ENCODE measurements at regions not wholly inside any gene's neighbourhood (a gene's known extent, or its start where the extent isn't known, plus 50 kb on each side); places are given as distances from the start of the nearest gene placed in this dataset.

DNA sequence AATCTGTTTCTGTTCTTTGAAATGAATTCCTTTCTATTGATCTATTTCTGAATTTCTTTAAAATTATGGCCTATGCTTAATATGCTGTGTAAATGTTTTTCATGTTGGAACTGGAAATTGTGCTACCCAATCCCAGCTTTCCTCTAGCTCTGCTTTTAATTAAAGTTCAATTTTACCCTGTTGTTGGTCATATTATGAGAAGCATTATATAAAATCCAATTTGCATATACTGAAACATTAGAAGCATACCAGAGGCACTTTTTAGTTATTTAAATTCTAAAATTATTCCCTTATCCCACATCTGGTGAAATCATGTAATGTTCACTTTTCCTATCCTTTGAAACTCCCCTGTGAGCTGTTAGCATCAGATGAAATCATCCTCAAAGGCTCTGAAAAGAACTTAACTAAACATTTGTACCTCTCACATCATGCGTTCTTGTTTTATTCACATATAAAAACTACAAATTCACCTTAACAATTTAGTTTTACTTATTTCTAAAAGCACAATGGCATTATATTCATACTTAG lies 160.6 kb upstream of the COL21A1 start:
- WGBS, 3 donors: 70 to 92% (median 70%) methylated on average over 1 of the region's 1 CpG
- H3K27ac ChIP-seq (ENCODE audit: low read depth, low read length): no peak overlapping the region

DNA sequence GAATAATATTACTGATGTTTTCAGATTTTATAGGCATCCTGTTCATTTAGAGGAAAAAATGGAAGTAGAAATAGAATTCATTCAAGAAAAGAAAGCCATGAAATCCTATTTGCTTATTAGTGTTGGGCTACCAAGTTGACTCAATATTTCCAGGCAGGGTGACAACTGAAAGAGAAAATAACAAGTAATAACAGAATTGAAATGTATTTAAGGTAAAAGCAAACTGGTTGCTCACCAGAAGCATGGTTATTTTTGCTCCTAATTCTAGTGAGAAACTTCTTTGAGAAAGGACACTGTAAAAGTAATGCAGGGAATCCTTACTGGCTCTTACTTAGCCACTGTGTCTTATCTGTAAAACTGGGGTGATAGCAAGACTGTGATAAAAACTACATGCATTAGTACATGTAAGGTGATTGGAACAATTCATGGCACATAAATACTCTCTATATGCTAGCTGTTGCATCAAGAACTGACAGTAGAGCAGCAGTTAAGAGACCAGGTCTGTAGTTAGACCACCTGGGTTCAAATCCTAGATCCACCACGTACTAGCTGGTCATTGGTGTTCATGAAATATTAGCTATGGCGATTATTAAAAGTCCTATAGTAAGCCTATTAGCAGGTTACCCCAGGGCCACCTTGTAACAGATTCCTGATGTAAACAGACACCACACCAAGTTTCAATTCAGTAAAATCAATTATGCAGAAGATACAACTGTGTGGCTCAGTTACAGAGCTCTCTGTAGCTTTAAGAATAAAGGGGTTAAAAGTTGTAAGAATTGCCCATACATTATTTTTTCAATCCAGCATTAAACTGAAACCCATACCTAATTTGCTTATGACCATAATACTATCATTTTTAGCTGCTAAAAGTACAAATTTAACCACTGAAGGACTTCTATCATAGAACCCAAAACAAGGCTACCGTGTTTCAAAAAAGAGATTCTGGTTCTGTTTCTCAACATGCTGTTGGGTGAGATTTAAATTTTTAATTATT lies 159.2 kb upstream of the COL21A1 start:
- 94 to 97% (median 96%) methylated on average over 3 of the region's 3 CpGs for WGBS, 3 donors
- H3K27ac ChIP-seq (ENCODE audit: low read depth, low read length): no peak overlapping the region

DNA sequence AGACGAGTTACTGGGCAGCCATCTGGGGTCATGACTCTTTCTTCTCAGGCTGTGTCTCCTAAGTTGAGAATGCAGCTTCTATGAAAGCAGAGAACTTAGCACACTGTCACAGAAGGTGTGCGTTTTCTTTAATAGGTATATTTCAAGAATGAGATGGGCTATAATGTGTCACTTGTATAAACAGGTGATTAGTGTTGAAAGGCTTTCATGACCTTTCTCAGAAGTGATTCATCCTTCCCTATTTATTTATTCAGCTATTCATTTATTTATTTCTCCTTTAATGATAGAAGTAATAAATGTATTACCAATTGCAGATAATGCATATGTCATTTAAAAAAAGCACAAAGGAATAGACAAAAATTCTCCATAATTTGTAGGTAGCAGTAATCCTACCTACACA lies 157.2 kb upstream of the COL21A1 start:
- H3K27ac ChIP-seq (ENCODE audit: low read depth, low read length): no peak overlapping the region
- WGBS, 3 donors: 79 to 84% (median 81%) methylated on average over 2 of the region's 2 CpGs

DNA sequence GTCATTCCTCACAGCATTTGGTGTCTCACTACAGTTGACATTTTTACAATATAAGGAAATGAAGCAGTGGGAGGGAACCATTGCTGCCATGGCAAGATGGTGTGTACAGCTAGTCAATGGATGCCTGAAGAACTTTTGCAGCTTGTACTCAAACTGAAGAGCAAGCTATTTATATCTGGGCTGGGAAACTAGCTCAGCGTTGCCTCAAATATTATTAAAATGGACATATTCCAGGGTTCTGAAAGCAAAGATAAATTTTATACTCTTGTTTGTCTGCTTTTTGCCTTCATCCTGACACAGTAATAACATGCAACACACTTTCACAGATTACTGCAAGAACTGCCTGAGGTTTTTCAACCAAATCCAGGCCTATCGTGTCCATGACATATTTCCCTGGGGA lies 156.4 kb upstream of the COL21A1 start:
- WGBS, 3 donors: 48 to 59% (median 56%) methylated on average over 2 of the region's 2 CpGs
- H3K27ac ChIP-seq (ENCODE audit: low read depth, low read length): no peak overlapping the region

DNA sequence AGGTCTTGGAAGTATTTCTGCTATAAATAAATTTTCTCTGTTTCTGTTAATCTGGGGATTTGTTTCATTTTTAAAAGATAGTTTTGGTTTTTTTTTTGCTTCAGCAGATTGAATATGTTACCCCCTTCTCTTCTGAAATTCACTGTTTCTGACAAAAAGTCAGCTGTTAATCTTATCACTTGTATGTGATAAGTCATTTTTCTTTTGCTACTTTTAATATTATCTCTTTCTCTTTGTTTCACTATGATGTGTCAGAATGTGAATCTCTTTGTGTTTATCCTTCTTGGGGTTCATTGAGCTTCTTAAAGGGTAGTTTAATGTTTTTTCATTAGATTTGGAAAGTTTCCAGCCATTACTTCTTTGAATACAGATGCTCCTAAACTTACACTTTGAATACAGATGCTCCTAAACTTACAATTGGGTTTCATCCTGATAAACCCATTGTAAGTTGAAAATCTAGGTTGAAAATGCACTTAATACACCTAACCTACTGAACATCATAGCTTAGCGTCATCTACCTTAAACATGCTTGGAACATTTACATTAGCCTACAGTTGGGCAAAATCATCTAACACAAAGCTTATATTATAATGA lies 154.2 kb upstream of the COL21A1 start:
- 93 to 97% (median 96%) methylated on average over 1 of the region's 1 CpG for WGBS, 3 donors
- no peak overlapping the region for H3K27ac ChIP-seq (ENCODE audit: low read depth, low read length)

DNA sequence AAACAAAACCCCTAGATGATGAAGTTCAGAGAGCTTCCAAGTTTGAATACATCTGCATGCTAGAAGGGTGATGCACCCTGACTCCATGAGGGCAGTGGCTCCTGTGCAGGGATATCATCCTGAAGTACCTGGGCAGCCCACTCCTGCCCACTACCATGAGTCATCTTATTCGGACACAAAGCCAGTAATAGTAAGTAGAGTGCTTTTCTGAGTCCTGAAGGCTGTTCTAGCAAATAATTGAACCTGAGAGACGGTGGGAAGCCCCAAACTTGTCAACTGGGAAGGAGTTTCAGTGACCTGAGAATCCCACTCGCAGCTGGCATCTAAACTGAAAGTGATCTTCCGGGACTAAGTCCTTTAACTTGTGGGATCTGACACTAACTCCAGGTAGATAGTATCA lies 152.9 kb upstream of the COL21A1 start:
- WGBS, 3 donors: 55 to 87% (median 83%) methylated on average over 4 of the region's 4 CpGs
- no peak overlapping the region for H3K27ac ChIP-seq (ENCODE audit: low read depth, low read length)

DNA sequence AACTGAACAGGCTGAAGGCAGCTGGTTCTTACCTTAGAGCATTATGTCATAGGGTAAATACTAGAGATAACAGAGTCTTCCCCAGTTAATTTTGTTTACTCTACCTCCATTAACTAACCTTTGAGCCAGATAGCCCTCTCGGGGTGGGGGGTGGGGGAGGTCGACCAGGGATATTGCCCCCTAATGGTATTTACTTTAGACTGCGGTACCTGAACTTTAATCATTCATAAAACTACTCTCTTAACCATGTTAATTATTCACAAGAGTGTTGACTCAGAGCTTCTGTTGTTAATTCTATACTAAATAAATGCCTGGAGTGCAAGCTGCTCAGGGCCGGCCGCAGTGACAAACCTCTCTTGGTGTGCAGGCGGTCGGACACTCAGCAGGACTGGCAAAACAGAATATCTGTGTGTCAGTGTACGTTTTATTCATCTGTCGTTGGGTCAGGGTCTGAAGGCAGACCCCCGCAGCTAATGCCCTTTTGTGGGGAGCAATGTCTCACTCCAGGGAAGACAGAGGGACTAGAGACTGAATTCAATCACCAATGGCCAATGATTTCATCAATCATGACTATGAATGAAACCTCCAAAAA lies 152.4 kb upstream of the COL21A1 start:
- no peak overlapping the region for H3K27ac ChIP-seq (ENCODE audit: low read depth, low read length)
- WGBS, 3 donors: 25 to 80% (median 78%) methylated on average over 10 of the region's 10 CpGs

DNA sequence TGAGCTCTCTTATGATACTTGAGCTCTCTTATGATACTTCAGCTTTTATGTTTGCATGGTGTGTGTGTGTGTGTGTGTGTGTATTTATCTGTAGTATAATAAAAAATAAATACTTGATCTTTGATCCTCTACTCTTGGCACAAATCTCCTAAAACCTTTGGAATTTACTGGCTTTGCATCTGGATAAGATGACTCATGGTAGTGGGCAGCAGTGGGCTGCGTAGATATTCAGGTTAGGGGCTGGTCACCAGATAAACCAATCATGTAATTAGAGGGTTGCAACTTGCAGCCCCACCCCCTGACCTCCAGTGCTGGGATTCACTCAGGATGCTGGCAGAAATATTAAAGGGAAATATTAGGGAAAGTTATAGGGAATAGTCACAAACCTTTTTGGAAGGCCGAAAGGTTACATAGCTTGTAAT lies 151.9 kb upstream of the COL21A1 start:
- 23 to 87% (median 73%) methylated on average over 2 of the region's 2 CpGs for WGBS, 3 donors

DNA sequence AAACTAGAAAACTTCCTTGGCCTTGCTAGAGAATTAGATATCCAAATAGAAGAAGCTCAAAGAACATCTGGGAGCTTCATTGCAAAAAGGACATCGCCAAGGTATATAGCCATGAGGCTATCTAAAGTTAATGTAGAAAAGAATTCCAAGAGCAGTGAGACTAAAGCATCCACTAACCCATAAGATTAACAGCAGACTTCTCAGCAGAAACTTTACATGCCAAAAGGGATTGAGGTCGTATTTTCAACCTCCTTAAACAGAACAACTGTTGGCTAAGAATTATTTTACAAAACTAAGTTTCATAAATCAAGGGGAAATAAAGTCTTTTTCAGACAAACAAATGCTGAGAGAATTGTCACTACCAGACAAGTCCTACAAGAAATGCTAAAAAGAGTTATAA lies 149.1 kb upstream of the COL21A1 start:
- 83 to 94% (median 89%) methylated on average over 2 of the region's 2 CpGs for WGBS, 3 donors
- H3K27ac ChIP-seq (ENCODE audit: low read depth, low read length): no peak overlapping the region

More for the DNA sequence above, 151.9 kb upstream of the COL21A1 start:
- no peak overlapping the region for H3K27ac ChIP-seq (ENCODE audit: low read depth, low read length)

DNA sequence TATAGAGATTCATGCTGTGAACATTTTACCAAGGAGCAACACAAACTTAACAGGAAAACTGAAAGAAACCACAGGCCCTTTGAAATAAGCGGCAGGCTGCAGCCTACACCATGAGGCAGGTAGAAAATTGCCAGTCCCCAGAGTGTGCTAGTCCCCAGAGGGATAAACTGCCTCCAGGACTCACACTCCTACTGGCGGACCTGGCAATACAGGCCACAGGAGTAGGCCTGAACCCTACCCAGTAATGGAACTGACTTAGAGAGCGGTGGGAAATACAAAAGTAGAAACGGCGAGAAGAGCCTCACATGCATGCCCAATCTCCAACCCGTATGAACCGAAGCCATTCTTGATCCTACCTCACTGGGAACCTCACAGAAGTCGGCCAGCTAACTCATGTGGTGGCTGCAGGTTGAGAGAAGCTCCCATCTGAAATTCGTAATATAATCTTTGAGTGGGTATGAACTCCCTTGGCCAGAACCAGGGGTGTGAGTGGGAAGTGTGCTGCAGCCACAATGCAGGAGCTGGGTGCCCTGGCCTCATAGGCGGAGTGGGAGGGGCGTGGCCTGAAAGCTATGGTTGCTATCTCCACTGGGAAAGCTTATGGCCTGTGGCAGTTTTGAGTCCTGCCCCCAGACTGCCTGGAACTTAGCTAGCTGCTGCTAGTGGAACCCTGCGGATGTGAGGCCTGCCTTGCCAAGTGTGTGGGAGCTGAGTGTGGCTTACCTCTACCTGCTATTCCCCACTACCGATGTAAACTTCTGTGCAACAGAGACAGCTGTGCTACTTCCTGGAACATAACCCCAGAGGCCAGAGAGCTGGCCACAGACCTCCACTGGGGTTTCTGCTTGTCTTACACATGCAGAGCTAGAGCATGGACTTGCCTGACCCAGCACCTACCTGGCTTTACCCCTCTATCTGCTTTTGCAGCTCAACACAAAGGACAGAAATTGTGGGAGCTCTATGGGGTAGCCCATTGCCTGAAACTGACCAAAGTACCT lies 146.5 kb upstream of the COL21A1 start:
- H3K27ac ChIP-seq (ENCODE audit: low read depth, low read length): no peak overlapping the region
- 93 to 95% (median 94%) methylated on average over 13 of the region's 13 CpGs for WGBS, 3 donors

DNA sequence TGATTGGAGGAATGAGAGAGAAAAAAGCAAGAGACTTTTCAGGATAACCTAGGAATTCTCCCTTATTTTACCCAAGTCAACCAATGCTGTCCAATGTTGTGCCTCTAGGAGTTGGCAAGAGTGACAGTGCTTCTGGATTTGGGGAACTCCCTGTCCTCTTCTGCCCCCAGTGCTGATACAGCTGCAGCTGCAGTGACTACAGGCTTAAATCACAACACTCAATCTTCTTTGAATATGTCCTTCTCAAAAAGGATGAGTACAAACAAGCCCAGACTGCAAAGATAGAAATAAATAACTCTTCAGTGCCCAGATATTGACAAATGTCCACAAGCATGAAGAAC lies 141.0 kb upstream of the COL21A1 start:
- no peak overlapping the region for H3K27ac ChIP-seq (ENCODE audit: low read depth, low read length)

DNA sequence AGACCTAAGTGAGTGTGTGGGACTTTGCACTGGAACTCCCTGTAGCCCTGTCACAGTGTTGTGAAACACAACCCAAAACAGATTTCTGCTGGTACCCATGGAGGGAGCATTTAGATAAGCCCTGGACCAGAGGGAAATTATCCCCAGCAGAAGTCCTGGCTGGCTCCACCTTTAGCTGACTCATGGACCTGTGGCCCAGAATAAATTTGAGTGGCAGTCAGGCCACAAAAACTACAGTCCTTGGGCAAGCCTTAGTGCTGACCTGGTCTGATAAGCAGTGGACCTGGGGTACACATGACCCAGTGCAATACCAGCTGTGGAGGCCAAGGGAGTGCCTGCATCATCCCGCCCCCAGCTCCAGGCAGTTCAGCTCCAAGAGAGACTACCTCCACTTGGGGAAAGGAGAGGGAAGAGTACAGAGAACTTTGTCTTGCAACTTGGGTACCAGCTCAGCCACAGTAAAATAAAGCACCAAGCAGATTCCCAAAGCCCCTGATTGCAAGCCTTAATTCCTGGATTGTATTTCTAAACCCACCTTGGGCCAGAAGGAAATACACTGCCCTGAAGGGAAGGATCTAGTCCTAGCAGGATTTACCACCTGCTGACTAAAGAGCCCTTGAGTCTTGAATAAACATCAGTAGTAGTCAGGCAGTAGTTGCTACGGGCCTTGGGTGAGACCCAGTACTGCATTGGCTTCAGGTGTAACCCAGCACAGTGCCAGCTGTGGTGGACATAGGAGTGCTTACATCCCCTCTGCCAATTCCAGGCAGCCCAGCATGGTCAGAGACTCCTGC lies 140.4 kb upstream of the COL21A1 start:
- WGBS, 3 donors: 81 to 93% (median 88%) methylated on average over 2 of the region's 2 CpGs
- H3K27ac ChIP-seq (ENCODE audit: low read depth, low read length): no peak overlapping the region

DNA sequence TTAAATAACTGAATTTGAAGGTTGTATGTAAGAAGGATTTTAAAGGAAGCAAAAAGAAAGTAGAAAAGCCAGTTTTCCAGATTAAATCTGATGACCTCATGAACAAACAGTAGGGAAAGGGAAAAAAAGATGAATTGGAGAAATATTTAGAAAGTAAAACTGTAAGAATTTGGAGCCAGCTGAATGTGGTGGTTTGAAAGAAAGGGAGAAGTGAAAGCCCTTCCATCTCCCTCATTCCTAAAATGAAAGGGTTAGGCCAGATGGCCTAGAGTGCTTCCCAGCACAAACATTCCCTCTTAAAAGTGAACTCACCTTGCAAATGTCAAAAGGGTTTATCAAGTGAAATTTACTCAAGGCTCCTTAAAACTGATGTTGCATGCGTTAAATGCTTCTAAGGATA lies 139.3 kb upstream of the COL21A1 start:
- no peak overlapping the region for H3K27ac ChIP-seq (ENCODE audit: low read depth, low read length)
- 91 to 97% (median 93%) methylated on average over 1 of the region's 1 CpG for WGBS, 3 donors

DNA sequence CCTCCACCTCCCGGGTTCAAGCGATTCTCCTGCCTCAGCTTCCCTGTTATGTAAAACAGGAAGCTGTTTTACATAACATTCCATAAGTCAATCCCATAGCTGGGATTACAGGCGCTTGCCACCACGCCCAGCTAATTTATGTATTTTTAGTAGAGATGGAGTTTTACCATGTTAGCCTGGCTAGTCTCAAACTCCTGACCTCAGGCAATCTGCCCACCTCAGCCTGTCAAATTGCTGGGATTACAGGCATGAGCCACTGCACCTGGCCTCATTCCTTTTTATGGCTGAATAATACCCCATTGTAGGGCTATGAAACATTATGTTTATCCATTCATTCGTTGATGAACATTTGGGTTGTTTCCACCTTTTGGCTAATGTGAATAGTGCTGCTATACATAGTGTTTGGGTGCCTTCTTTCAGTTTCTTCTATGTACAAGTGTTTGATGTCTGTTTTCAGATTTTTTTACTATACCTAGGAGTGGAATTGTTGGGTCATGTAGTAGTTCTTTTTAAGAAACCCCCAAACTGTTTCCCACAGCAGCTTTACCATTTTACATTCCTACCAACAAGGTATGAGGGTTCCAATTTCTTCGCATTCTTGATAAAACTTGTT lies 138.7 kb upstream of the COL21A1 start:
- WGBS, 3 donors: 85 to 88% (median 85%) methylated on average over 6 of the region's 6 CpGs
- no peak overlapping the region for H3K27ac ChIP-seq (ENCODE audit: low read depth, low read length)

DNA sequence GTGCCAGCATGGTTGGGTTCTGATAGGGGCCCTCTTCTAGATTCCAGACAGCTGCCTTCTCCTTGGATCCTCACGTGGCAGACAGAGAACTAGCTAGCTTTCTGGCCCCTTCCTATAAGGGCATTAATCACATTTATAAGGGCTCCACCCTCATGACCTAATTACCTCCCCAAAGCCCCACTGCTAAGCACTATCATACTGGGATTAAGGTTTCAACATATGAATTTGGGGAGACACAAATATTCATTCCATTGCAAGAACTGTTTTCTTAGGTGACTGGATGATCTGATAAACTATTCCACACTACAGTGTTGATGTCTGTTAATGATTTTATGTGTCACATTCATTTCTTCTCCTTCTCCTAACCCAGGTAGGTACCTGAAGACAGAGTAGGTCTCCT lies 135.8 kb upstream of the COL21A1 start:
- no peak overlapping the region for H3K27ac ChIP-seq (ENCODE audit: low read depth, low read length)
- 53 to 78% (median 70%) methylated on average over 1 of the region's 1 CpG for WGBS, 3 donors

DNA sequence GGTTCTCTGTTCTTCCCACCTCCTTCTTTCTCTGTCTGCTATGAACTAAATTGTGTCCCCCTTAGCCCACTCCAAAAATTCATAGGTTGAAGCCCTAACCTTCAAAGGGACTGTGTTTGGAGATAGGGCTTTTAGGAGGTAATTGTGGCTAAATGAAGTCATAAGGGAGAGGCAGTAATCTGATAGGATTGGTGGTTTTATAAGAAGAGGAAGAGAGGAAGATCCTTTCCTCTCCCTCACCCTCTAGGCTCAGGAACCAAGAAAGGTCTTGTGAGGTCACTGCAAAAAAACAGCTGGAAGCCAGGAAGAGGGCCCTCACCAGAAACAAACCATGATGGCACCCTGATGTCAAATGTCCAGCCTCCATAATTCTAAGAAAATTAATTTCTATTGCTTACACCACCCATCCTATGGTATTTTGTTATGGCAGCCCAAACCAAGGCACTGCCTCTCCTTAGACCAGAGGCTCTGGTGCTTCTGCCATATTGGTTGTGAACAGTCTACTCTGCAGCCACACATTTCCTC lies 135.1 kb upstream of the COL21A1 start:
- H3K27ac ChIP-seq (ENCODE audit: low read depth, low read length): no peak overlapping the region

DNA sequence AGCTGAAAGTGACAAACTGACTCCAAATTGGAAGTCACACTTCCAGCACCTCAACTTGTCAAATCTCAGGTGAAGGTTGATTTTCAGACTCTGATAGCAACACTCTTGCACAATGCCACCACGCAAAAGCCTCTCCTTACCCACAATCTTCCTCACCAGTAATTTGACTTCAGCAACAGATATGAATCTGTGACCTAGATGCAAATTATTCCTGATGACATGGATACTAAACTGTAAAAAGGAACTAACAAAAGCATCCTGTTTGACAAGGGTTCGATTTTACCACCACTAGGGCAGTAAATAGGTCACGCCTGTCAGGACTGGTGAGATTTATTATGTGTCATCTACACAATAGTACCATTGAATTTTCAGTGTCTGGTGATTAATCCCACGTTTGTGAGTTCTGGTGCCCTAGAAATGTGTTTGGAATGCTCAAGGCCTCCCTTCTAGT lies 134.4 kb upstream of the COL21A1 start:
- WGBS, 3 donors: 58 to 72% (median 62%) methylated on average over 4 of the region's 4 CpGs
- no peak overlapping the region for H3K27ac ChIP-seq (ENCODE audit: low read depth, low read length)

Measured in adipose tissue (tissue), 3 donors.